ENCODE measurements at regions not wholly inside any gene's neighbourhood (a gene's known extent, or its start where the extent isn't known, plus 50 kb on each side); places are given as distances from the start of the nearest gene placed in this dataset.
A peak's percentile ranks its signal among the peaks of the same experiment; 100 is the strongest.
"Not testable (repeated sequence)": the region's sequence is repeated elsewhere in the genome, so short reads cannot be mapped to it uniquely, and the experiment has no call there.

- no peak for DNase-seq
These were observed 101.8 kb downstream of the RPLP1 start for GRCh38 chr15:69554279-69554961.

GRCh38 chr15:69555080-69555479, 102.5 kb downstream of the RPLP1 start:
- no peak for DNase-seq

- DNase-seq = no peak
These were observed 103.7 kb downstream of the RPLP1 start for GRCh38 chr15:69556344-69556743.

DNA sequence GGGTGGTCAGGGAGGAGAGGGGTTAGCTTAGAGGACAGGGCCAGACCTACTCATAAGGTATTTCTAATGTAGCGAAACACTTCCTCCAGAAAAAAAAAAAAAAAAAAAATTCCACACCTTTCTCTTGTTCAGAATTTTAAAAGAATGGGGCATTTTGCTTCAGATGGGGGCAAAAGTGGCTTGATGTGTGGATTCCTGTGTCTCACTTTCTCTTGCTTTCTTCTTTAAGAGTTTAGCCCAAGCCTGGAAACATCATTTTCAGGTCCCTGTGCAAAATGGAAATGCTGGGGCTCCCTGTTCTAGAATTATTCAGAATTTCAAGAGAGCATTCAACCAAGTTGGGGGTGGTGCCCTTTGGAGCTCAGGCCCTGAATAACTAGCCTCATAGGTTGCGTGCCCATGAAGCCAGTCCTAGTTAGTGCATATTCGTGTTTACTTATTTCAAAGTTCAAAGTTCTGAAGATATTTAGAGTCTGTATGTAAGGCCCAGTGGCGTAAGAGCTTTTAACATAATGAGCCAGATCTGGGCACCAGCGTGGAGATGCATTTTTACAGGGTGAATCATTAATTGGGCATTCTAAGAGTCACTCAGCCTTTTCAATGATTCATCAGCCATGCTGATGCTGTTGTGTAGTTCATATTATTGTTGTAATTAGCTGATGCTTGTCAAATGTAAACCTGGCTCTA, 104.5 kb downstream of the RPLP1 start:
- DNase-seq = no peak

DNA sequence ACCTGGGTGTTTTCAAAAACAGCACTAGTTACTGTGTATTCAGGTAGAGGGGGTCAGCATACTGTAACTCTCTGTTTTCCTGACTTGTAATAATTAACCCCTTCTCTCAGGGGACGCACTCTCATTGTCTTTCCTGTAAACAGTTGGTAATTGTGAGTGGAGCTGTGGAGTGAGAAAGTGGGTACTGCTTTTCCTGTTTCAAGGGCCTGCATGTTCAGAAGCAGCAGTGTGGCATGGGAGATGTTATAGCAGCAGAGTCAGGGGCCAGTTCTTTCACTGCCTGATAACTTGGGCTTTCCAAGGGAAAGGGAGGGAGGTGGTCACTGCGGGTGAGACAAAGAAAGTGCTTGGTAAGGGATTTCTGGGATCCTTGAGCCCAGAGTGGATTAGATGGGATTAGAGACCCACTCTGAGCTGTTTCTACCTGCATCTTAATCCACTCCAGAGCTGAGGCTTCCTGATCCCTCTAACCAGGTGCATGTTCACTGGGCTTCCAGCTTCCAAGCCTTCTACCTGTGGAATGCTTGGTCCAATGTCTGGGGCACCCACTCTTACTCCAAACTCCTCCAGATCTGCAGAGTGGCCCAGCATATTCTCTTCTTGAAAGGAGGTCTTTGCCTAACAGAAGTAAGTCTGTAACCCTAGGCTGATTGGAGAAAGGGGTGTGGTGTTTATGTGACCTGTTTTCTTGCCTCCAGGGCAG, 105.2 kb downstream of the RPLP1 start:
- DNase-seq = no peak

DNA sequence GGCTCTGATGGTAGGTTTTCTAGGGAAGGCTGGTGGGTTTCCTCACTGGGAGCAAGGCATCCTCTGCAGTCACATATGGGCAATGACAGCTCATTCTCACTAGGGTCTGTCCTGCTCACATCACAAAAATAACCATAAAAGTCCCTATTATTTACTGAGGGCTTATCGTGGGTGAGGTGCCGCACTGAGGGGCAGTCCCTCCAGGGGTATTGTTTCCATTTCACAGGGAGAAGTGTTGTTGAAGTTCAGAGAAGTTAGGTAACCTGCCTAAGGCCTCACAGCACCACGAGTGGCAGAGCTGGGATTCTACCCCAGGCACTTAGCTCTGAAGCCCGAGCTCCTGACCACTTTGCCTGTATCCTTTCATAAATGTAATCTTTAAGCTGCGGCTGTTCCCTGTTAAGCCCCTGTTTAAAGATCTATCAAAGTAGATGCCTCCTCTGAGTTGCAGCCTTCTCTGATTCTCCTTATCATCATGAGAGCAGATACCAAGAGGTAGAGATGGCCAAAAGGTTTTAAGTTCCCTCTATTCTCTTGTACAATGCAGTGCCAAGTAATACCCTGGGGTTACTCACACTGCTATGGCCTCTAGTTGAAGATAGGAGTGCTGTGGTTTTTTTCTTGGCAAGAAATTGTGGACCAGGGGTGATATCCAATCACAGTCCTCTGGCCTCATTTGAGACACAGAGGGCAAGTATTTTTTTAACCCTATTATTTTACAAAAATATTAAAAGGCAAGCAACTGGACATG, 107.0 kb downstream of the RPLP1 start:
- DNase-seq = no peak

- DNase-seq = no peak
These were observed 108.6 kb downstream of the RPLP1 start for GRCh38 chr15:69561071-69561784.

GRCh38 chr15:69562116-69562515, 109.5 kb downstream of the RPLP1 start:
- DNase-seq = no peak

GRCh38 chr15:69562564-69562963, 109.9 kb downstream of the RPLP1 start:
- DNase-seq = no peak

- no peak for DNase-seq
These were observed 112.5 kb downstream of the RPLP1 start for GRCh38 chr15:69565066-69565655.

- DNase-seq = not testable (repeated sequence)
These were observed 114.7 kb downstream of the RPLP1 start for GRCh38 chr15:69567238-69567760.

GRCh38 chr15:69568173-69569009, 115.8 kb downstream of the RPLP1 start:
- DNase-seq = peak; percentile 5

DNA sequence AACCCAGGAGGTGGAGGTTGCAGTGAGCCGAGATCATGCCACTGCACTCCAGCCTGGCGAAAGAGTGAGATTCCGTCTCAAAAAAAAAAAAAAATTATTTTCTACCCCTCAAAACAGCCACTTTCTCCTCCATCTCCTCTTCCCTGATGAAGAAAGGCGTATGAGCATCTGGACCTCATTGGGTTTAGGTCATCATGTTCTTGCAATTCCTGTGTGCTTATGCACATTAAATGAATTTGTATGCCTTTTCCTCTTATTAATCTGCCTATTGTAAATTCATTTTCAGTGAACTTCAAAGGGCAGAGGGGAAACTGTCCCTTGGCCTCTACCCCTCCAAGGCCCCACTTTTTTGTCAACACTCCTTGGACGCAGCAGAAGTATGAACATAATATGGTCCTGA, 117.8 kb downstream of the RPLP1 start:
- no peak for DNase-seq

- no peak for DNase-seq
These were observed 118.4 kb downstream of the RPLP1 start for GRCh38 chr15:69570997-69571396.

DNA sequence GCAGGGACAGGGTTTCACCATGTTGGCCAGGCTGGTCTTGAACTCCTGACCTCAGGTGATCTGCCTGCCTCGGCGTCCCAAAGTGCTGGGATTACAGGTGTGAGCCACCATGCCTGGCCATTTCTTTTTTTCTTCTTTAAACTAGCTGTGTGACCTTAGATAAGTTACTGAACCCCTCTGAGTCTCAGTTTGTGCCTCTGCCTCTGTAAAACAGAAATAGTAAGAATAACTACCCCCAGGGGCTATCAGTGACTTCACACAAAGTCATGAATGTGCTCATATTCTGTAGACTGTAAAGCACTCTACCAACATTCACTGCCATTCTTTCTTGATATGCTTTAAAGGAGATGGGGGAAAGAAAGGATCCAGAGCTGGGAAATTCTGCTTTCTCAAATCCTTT, 120.7 kb downstream of the RPLP1 start:
- DNase-seq = not testable (repeated sequence)

DNA sequence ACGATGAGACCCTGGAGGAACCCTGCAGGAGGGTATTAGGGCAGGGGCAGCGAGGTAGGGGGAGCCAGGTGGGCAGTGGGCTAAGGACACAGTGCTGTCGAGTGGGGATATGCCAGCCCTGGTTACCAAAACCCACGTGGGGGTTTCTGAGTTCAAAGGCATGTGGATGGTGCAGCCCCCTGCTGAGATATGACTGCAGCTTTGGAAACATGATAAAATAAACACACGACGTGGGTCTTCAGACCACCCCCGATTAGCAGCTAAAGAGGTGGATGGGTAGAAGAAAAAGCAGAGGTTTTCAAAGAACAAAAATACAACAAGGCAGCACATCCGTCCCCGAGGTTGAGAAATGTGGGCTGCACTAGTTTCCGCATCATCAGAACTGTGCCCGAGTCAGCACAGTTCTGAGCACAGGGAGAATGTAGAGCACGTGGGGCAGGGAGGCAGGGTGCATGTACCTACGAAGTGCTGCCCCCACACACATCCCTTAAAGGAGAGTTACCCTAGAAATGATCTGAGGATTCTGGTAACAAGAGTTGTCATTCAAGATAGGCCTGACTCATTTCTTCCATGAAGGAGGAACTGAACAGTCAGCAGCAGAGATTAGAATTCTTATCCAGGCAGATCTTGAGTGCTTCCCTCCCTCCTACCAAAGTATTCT, 121.3 kb downstream of the RPLP1 start:
- DNase-seq = no peak

DNA sequence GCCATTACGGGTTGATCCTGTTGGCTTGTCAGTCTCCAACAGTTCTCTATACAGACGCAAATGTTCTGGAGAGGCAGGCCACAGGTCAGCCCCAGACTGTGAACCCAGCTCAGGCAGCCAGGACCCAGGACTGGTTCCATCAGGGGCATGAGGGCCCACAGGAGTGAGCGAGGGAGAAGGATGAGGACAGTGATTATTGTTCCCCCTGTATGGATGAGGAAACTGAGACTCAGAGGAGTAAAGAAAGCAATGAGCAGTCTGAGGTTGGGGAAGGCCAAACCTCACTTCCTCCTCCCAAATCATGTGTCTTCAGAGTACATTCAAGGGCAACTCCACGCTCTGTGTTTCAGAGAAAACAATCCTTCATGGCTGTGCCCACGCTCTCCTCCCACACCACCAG, 121.9 kb downstream of the RPLP1 start:
- no peak for DNase-seq

DNA sequence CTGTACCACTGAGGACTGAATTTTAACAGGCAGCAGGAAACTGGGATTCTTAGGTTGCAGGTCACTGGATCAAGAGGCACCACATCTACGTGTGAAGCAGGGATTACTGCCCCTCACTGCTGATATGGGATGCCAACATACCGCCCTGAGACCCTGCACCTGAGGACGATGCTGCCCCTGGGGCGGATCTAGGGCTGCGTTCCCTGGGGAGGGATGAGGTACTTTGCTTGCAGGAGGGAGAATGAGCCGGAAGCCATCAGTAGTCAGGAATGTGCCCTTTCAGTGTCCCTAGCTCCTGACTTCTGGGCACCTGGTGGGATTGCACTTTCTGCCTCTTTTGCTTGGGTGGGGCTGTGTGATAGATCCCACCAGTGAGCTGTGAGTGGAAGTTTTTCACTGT, 122.8 kb downstream of the RPLP1 start:
- no peak for DNase-seq

DNA sequence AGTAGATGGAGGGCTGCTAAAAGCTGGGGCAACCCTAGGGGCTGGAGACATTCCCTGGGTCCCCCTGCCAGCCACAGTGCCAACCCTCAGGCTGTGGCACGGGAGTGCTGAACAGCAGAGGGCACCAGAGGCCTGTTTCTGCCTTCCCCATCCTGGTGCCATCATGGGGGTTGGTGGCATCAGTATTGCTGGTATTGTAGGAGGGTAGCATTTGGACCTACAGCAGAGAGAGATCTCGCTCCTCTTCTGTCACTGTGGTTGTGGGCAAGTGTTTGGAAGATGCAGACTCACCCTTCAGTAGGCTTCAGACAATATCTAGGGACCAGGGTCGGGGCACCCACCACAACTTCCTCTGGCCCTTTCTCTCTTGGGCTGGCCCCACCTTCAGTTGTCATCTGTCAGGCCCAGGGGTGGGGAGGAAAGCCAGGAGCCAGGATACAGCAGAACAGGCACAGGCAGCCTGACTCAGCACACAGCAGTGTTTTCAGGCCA, 123.5 kb downstream of the RPLP1 start:
- DNase-seq = no peak

DNA sequence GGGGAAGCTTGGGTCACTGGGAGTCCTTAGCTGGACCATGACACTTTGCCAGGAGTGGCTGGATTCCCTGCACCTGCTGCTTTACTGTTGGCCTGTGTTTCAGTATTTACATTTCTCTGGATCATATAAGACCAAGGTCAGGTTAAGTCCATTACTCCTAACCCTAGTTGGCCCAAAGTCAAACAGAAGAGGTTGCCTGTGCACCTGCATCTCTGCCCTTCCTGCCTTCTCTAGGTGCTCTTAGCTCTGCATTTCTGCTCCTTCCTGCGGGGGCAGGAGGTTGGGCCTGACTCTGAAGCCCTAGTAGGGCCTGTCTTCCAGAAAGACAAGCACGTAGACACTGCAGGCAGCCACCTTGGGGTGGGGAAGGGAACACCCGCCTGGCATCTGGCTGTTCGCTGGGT, 124.3 kb downstream of the RPLP1 start:
- no peak for DNase-seq
